HEK293T (cell line): ENCODE measurements at regions not wholly inside any gene's neighbourhood (a gene's known extent, or its start where the extent isn't known, plus 50 kb on each side); places are given as distances from the start of the nearest gene placed in this dataset.

Source experiments
- BHLHE40 ChIP-seq: fragments of 450-650 bp; IDR thresholded peaks from 2 replicates; pipeline ENCODE4 v1.6.1; 2016; ENCODE audit warnings: mild to moderate bottlenecking, moderate library complexity, borderline replicate concordance
- FOXA1 ChIP-seq: fragments of 450-650 bp; IDR thresholded peaks from 2 replicates; pipeline ENCODE4 v1.6.1; 2016; ENCODE audit warnings: mild to moderate bottlenecking
- FOXK2 ChIP-seq: fragments of 450-650 bp; IDR thresholded peaks from 2 replicates; pipeline ENCODE4 v1.6.1; 2016; ENCODE audit warnings: mild to moderate bottlenecking
- FOXM1 ChIP-seq: fragments of 450-650 bp; IDR thresholded peaks from 2 replicates; pipeline ENCODE4 v1.6.1; 2017; ENCODE audit warnings: mild to moderate bottlenecking, borderline replicate concordance
- HDGF ChIP-seq: fragments of 450-650 bp; IDR thresholded peaks from 2 replicates; pipeline ENCODE4 v1.6.1; 2017; ENCODE audit warnings: antibody characterized with exemption, borderline replicate concordance
- LEF1 ChIP-seq: fragments of 450-650 bp; IDR thresholded peaks from 2 replicates; pipeline ENCODE4 v1.6.1; 2017; ENCODE audit warnings: mild to moderate bottlenecking, borderline replicate concordance
- NFRKB ChIP-seq: fragments of 450-650 bp; IDR thresholded peaks from 2 replicates; pipeline ENCODE4 v1.6.1; 2016; ENCODE audit warnings: mild to moderate bottlenecking, moderate library complexity
- SP1 ChIP-seq: fragments of 450-650 bp; IDR thresholded peaks from 2 replicates; pipeline ENCODE4 v1.6.1; 2017
- SUZ12 ChIP-seq: fragments of 450-650 bp; IDR thresholded peaks from 2 replicates; pipeline ENCODE4 v1.6.1; 2016; ENCODE audit warnings: mild to moderate bottlenecking
- TARDBP ChIP-seq: fragments of 450-650 bp; IDR thresholded peaks from 2 replicates; pipeline ENCODE4 v1.6.1; 2016

DNA sequence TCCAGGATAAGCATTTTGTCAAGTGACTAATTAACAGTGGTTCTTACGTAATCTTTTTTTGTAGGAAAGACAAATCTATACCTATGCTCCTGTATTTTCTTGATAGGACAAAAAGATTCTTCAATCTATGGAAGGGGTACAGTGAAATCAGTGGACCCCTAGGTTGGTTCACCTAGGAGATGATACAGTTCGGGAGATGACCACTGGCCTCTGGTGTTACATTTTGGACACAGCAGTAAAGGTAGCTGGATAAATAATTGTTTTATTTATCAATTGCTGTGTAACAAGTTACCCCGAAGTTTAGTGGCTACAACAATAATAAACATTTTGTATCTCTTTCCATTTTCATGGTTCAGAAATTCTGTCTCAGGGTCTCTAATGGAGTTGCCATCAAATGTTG is 288.2 kb upstream of the MAGI2 start:
- TF ChIP-seq BHLHE40 (no peak), TARDBP (no peak), FOXK2 (no peak), LEF1 (no peak), SUZ12 (no peak), HDGF (no peak), NFRKB (no peak), FOXM1 (no peak), SP1 (no peak), FOXA1 (no peak)
